GM19372 (cell line): ENCODE measurements at regions not wholly inside any gene's neighbourhood (a gene's known extent, or its start where the extent isn't known, plus 50 kb on each side); places are given as distances from the start of the nearest gene placed in this dataset.

ENCODE experiments used
- ATAC-seq: cut with Tn5 transposase; IDR thresholded peaks from one replicate; pipeline ENCODE4 v1.9.1; 2021; ENCODE audit warnings: mild to moderate bottlenecking, low read depth, moderate library complexity; ENCODE audit not compliant: unreplicated experiment

GRCh38 chr2:71898375-71898774, 249.3 kb downstream of the CYP26B1 start:
- ATAC-seq, result no peak

- ATAC-seq, result no peak
Measured at GRCh38 chr2:71897836-71898235, 249.8 kb downstream of the CYP26B1 start.

- no peak for ATAC-seq
Measured at GRCh38 chr2:71897137-71897480, 250.6 kb downstream of the CYP26B1 start.

- ATAC-seq, result no peak
Measured at GRCh38 chr2:71896385-71897136, 251.1 kb downstream of the CYP26B1 start.

- no peak for ATAC-seq
Measured at GRCh38 chr2:71895320-71896161, 252.1 kb downstream of the CYP26B1 start.

- ATAC-seq, result no peak
Measured at GRCh38 chr2:71894261-71894660, 253.4 kb downstream of the CYP26B1 start.

GRCh38 chr2:71893646-71894045, 254.0 kb downstream of the CYP26B1 start:
- no peak for ATAC-seq

GRCh38 chr2:71892896-71893295, 254.8 kb downstream of the CYP26B1 start:
- ATAC-seq, result no peak

GRCh38 chr2:71892423-71892730, 255.3 kb downstream of the CYP26B1 start:
- ATAC-seq, result no peak

- ATAC-seq, result no peak
Measured at GRCh38 chr2:71891719-71892422, 255.8 kb downstream of the CYP26B1 start.

GRCh38 chr2:71891155-71891554, 256.5 kb downstream of the CYP26B1 start:
- ATAC-seq, result no peak

GRCh38 chr2:71889759-71890684, 257.6 kb downstream of the CYP26B1 start:
- no peak for ATAC-seq

- no peak for ATAC-seq
Measured at GRCh38 chr2:71888751-71889445, 258.8 kb downstream of the CYP26B1 start.

- ATAC-seq, result no peak
Measured at GRCh38 chr2:71887196-71887595, 260.5 kb downstream of the CYP26B1 start.

GRCh38 chr2:71886241-71886640, 261.4 kb downstream of the CYP26B1 start:
- no peak for ATAC-seq

- ATAC-seq, result no peak
Measured at GRCh38 chr2:71884303-71885042, 263.2 kb downstream of the CYP26B1 start.

GRCh38 chr2:71882949-71883472, 264.7 kb downstream of the CYP26B1 start:
- no peak for ATAC-seq

- no peak for ATAC-seq
Measured at GRCh38 chr2:71882236-71882946, 265.3 kb downstream of the CYP26B1 start.
